HFFc6 (cell line): ENCODE measurements at regions not wholly inside any gene's neighbourhood (a gene's known extent, or its start where the extent isn't known, plus 50 kb on each side); places are given as distances from the start of the nearest gene placed in this dataset.

Experiments used
- DNase-seq: peaks from one replicate; pipeline ENCODE4 v3.0.0-alpha.2; 2018
- H3K27ac Mint-ChIP-seq: 2 replicates; pipeline ENCODE4 v1.8.0; 2020; ENCODE audit warnings: mild to moderate bottlenecking, mixed read lengths
- H3K27me3 Mint-ChIP-seq: 2 replicates; pipeline ENCODE4 v1.8.0; 2021; ENCODE audit warnings: mild to moderate bottlenecking, moderate library complexity, mixed read lengths; ENCODE audit not compliant: insufficient read depth
- H3K36me3 Mint-ChIP-seq: 2 replicates; pipeline ENCODE4 v1.8.0; 2021; ENCODE audit warnings: low read depth, mixed read lengths
- H3K4me1 Mint-ChIP-seq: 2 replicates; pipeline ENCODE4 v1.8.0; 2020; ENCODE audit warnings: low read depth, mixed read lengths
- H3K4me3 Mint-ChIP-seq: 2 replicates; pipeline ENCODE4 v1.8.0; 2020; ENCODE audit warnings: mild to moderate bottlenecking, moderate library complexity, mixed read lengths
- H3K9me3 Mint-ChIP-seq: 2 replicates; pipeline ENCODE4 v1.8.0; 2020; ENCODE audit warnings: mild to moderate bottlenecking, mixed read lengths
- CTCF ChIP-seq: fragments of 200-600 bp; sonication (generic); IDR thresholded peaks from 2 replicates; pipeline ENCODE4 v1.5.0; 2021; ENCODE audit warnings: antibody characterized with exemption, mild to moderate bottlenecking

- H3K36me3 Mint-ChIP-seq, result no peaks in the 10 kb centered on the region
- peaks cover 4% of the 10 kb centered on the region for H3K9me3 Mint-ChIP-seq
- H3K27ac Mint-ChIP-seq, result peak overlapping the region; percentile 70; the same call in 1 of the 2 replicates
- no peak for DNase-seq
- H3K27me3 Mint-ChIP-seq, result peaks cover 1% of the 10 kb centered on the region; the same call in 1 of the 2 replicates
- TF ChIP-seq CTCF, result no peak
- H3K4me1 Mint-ChIP-seq, result peaks cover 30% of the 10 kb centered on the region
- H3K4me3 Mint-ChIP-seq, result peak overlapping the region; percentile 85
These were observed 245.9 kb upstream of the TLL1 start for GRCh38 chr4:165627128-165627527.

GRCh38 chr4:165627548-165627947 lies 245.5 kb upstream of the TLL1 start:
- no peak for DNase-seq
- peak overlapping the region; percentile 85 for H3K4me3 Mint-ChIP-seq
- peaks cover 1% of the 10 kb centered on the region; the same call in 1 of the 2 replicates for H3K27me3 Mint-ChIP-seq
- H3K36me3 Mint-ChIP-seq, result no peaks in the 10 kb centered on the region
- peak overlapping the region; percentile 70; the same call in 1 of the 2 replicates for H3K27ac Mint-ChIP-seq
- H3K4me1 Mint-ChIP-seq, result peaks cover 26% of the 10 kb centered on the region
- no peak for TF ChIP-seq CTCF
- peaks cover 6% of the 10 kb centered on the region for H3K9me3 Mint-ChIP-seq

GRCh38 chr4:165628572-165628971 lies 244.5 kb upstream of the TLL1 start:
- H3K4me3 Mint-ChIP-seq, result no peak overlapping the region
- H3K4me1 Mint-ChIP-seq, result peaks cover 26% of the 10 kb centered on the region
- no peaks in the 10 kb centered on the region for H3K36me3 Mint-ChIP-seq
- H3K27me3 Mint-ChIP-seq, result peaks cover 1% of the 10 kb centered on the region; the same call in 1 of the 2 replicates
- H3K27ac Mint-ChIP-seq, result no peak overlapping the region
- H3K9me3 Mint-ChIP-seq, result peaks cover 7% of the 10 kb centered on the region
- no peak for TF ChIP-seq CTCF
- no peak for DNase-seq

GRCh38 chr4:165630671-165631070 lies 242.4 kb upstream of the TLL1 start:
- Mint-ChIP-seq H3K27ac (no peak overlapping the region), H3K4me1 (peaks cover 20% of the 10 kb centered on the region), H3K9me3 (peaks cover 11% of the 10 kb centered on the region), H3K36me3 (no peaks in the 10 kb centered on the region), H3K27me3 (peaks cover 1% of the 10 kb centered on the region; the same call in 1 of the 2 replicates), H3K4me3 (no peak overlapping the region)
- DNase-seq, result no peak
- TF ChIP-seq CTCF, result no peak

- Mint-ChIP-seq H3K36me3 (no peaks in the 10 kb centered on the region), H3K4me1 (peaks cover 18% of the 10 kb centered on the region), H3K4me3 (no peak overlapping the region), H3K27ac (peak overlapping the region; percentile 37; the same call in 1 of the 2 replicates), H3K9me3 (peaks cover 15% of the 10 kb centered on the region), H3K27me3 (peaks cover under 1% of the 10 kb centered on the region; the same call in 1 of the 2 replicates)
- TF ChIP-seq CTCF, result no peak
- DNase-seq, result no peak
These were observed 241.7 kb upstream of the TLL1 start for GRCh38 chr4:165631208-165631894.
